ENCODE measurements at regions not wholly inside any gene's neighbourhood (a gene's known extent, or its start where the extent isn't known, plus 50 kb on each side); places are given as distances from the start of the nearest gene placed in this dataset.

DNA sequence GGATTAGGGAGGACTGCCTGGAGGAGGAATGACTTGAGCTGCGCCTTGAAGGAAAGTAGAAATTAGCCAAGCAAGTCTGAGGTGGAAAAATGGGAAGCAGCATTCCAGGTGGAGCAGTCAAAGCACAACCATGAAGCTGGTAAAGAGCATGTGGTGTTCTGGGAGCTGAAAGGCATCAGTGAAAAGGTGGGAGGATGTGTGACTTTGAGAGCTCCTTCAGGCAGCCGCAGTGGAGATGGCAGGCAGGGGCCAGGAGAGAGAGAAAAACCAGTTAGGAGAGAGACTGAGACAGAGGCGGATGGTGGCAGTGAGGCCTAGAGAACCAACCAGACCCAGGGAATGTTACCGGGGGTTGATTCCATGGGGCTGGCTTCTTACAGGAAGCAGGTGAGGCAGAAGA, 393.4 kb downstream of the MIAT start:
- no peak for ATAC-seq (ENCODE audit: insufficient read depth, low FRiP score)
- H3K4me1 ChIP-seq (ENCODE audit: control insufficient read depth in 5 of 5, insufficient read depth in 5 of 5, low read length in 5 of 5): no peaks in the 10 kb centered on the region
- WGBS, 2 donors: 80 to 83% methylated on average over 4 of the region's 4 CpGs

DNA sequence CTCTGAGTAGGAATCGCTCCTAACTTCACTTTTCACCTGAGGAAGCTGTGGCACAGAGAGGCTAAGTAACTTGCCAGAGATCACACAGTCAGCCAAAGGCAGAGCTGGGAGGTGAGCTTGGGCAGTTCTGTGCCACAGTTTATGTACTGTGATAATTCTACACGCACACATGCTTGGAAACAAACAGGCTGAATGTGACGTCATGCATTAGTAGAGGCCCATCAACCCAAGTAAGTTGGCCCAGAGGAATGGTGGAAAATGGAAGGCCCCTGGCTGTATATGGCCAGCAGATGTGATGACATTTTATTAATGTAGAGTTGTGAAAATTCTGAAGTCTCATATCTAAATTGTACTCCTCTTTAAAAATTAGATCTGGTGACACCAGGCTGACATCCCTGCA, 394.0 kb downstream of the MIAT start:
- no peak for DNase-seq
- ATAC-seq (ENCODE audit: insufficient read depth, low FRiP score): no peak
- H3K27me3 ChIP-seq (ENCODE audit: control insufficient read depth in 3 of 3, insufficient read depth in 3 of 3, low read length in 2 of 3): peaks cover 0 to 2% (median 0%) of the 10 kb centered on the region in 3 donors
- no peak overlapping the region for H3K9ac ChIP-seq (ENCODE audit: insufficient read depth in 1 of 2, low read length in 2 of 2)
- TF ChIP-seq, protein P1, sequence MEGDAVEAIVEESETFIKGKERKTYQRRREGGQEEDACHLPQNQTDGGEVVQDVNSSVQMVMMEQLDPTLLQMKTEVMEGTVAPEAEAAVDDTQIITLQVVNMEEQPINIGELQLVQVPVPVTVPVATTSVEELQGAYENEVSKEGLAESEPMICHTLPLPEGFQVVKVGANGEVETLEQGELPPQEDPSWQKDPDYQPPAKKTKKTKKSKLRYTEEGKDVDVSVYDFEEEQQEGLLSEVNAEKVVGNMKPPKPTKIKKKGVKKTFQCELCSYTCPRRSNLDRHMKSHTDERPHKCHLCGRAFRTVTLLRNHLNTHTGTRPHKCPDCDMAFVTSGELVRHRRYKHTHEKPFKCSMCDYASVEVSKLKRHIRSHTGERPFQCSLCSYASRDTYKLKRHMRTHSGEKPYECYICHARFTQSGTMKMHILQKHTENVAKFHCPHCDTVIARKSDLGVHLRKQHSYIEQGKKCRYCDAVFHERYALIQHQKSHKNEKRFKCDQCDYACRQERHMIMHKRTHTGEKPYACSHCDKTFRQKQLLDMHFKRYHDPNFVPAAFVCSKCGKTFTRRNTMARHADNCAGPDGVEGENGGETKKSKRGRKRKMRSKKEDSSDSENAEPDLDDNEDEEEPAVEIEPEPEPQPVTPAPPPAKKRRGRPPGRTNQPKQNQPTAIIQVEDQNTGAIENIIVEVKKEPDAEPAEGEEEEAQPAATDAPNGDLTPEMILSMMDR (IDR thresholded peaks at IDR 0.05; ENCODE audit: control extremely low read depth, extremely low read depth): no peak
- H3K4me3 ChIP-seq: no peak overlapping the region
- peaks cover 0 to 5% (median 2%) of the 10 kb centered on the region in 4 donors for H3K9me3 ChIP-seq (ENCODE audit: control insufficient read depth in 4 of 4, insufficient read depth in 3 of 4, low read length in 3 of 4)
- no peaks in the 10 kb centered on the region for H3K4me1 ChIP-seq (ENCODE audit: control insufficient read depth in 5 of 5, insufficient read depth in 5 of 5, low read length in 5 of 5)
- H3K36me3 ChIP-seq (ENCODE audit: control insufficient read depth in 4 of 4, insufficient read depth in 4 of 4, low read length in 4 of 4): no peaks in the 10 kb centered on the region
- H3K27ac ChIP-seq (ENCODE audit: low read depth in 1 of 2, low read length in 1 of 2): no peak overlapping the region
- WGBS, 2 donors: 48 to 79% methylated on average over 3 of the region's 3 CpGs

More for the DNA sequence above, 393.4 kb downstream of the MIAT start:
- Histone ChIP-seq H3K27me3 (ENCODE audit: control insufficient read depth in 3 of 3, insufficient read depth in 3 of 3, low read length in 2 of 3) (peaks cover 0 to 2% (median 0%) of the 10 kb centered on the region in 3 donors), H3K4me3 (no peak overlapping the region), H3K36me3 (ENCODE audit: control insufficient read depth in 4 of 4, insufficient read depth in 4 of 4, low read length in 4 of 4) (no peaks in the 10 kb centered on the region), H3K9me3 (ENCODE audit: control insufficient read depth in 4 of 4, insufficient read depth in 3 of 4, low read length in 3 of 4) (peaks cover 0 to 5% (median 2%) of the 10 kb centered on the region in 4 donors), H3K27ac (ENCODE audit: low read depth in 1 of 2, low read length in 1 of 2) (no peak overlapping the region), H3K9ac (ENCODE audit: insufficient read depth in 1 of 2, low read length in 2 of 2) (no peak overlapping the region)
- TF ChIP-seq, protein P1 (IDR thresholded peaks at IDR 0.05; ENCODE audit: control extremely low read depth, extremely low read depth): no peak
- DNase-seq: no peak

DNA sequence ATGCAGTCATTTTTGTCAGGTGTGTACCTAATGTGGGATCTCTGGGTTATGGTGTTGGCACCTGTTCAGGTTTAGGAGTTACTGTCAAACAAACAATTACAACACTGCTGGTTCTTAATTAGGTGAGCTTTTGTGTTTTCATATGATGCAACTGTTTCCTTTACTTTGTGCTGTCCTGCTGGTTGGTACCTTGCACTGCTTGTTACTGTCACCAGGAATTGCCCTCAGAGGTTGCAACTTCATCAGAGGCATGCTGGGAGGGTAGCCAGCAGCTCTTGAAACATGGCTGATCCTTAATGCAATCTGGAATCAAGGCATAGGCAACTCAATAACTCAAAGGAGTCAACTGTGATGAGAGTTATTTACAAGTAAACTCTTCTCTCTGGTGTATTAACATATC, 400.3 kb downstream of the MIAT start:
- Histone ChIP-seq H3K9me3 (ENCODE audit: control insufficient read depth in 4 of 4, insufficient read depth in 3 of 4, low read length in 3 of 4) (peaks cover 0 to 1% (median 0%) of the 10 kb centered on the region in 4 donors), H3K4me1 (ENCODE audit: control insufficient read depth in 5 of 5, insufficient read depth in 5 of 5, low read length in 5 of 5) (no peaks in the 10 kb centered on the region), H3K36me3 (ENCODE audit: control insufficient read depth in 4 of 4, insufficient read depth in 4 of 4, low read length in 4 of 4) (no peaks in the 10 kb centered on the region), H3K4me3 (no peak overlapping the region), H3K27ac (ENCODE audit: low read depth in 1 of 2, low read length in 1 of 2) (no peak overlapping the region), H3K27me3 (ENCODE audit: control insufficient read depth in 3 of 3, insufficient read depth in 3 of 3, low read length in 2 of 3) (peaks cover 0 to 2% (median 0%) of the 10 kb centered on the region in 3 donors), H3K9ac (ENCODE audit: insufficient read depth in 1 of 2, low read length in 2 of 2) (no peak overlapping the region)
- DNase-seq (no peak), ATAC-seq (ENCODE audit: insufficient read depth, low FRiP score) (no peak)
- TF ChIP-seq, protein P1 (IDR thresholded peaks at IDR 0.05; ENCODE audit: control extremely low read depth, extremely low read depth): no peak

DNA sequence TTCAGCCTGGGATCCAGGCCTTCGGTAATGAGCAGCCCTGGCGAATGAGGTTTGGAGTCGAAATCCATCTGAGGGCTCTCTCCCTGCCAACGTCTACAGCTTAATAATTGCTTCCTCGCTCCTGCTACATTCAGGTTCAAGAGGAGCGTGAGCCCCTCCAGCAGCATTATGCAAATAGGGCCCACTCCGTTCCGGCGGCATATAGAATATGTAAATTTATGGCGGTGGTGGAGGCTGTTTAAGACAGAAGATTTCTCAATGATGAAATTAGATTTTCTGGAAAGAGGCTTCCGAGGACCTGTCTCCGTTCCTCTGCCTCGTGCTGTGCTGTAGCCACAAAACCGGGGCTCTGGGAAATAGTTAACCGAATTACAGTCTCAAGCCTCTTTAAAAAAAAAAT, 402.8 kb downstream of the MIAT start:
- TF ChIP-seq, protein P1 (IDR thresholded peaks at IDR 0.05; ENCODE audit: control extremely low read depth, extremely low read depth): no peak
- H3K4me3 ChIP-seq: no peak overlapping the region
- no peaks in the 10 kb centered on the region for H3K9me3 ChIP-seq (ENCODE audit: control insufficient read depth in 4 of 4, insufficient read depth in 3 of 4, low read length in 3 of 4)
- no peaks in the 10 kb centered on the region for H3K36me3 ChIP-seq (ENCODE audit: control insufficient read depth in 4 of 4, insufficient read depth in 4 of 4, low read length in 4 of 4)
- H3K27ac ChIP-seq (ENCODE audit: low read depth in 1 of 2, low read length in 1 of 2): no peak overlapping the region
- H3K4me1 ChIP-seq (ENCODE audit: control insufficient read depth in 5 of 5, insufficient read depth in 5 of 5, low read length in 5 of 5): peaks cover 0 to 1% (median 0%) of the 10 kb centered on the region in 5 donors
- WGBS, 2 donors: 77 to 80% methylated on average over 15 of the region's 15 CpGs
- ATAC-seq (ENCODE audit: insufficient read depth, low FRiP score): no peak
- no peak for DNase-seq
- H3K27me3 ChIP-seq (ENCODE audit: control insufficient read depth in 3 of 3, insufficient read depth in 3 of 3, low read length in 2 of 3): peaks cover 0 to 5% (median 0%) of the 10 kb centered on the region in 3 donors
- no peak overlapping the region for H3K9ac ChIP-seq (ENCODE audit: insufficient read depth in 1 of 2, low read length in 2 of 2)

Measured in lung (tissue), 11 donors.